WTC11 (cell line): ENCODE measurements at regions not wholly inside any gene's neighbourhood (a gene's known extent, or its start where the extent isn't known, plus 50 kb on each side); places are given as distances from the start of the nearest gene placed in this dataset.
A peak's percentile ranks its signal among the peaks of the same experiment; 100 is the strongest.

Experiments used
- ATAC-seq: fragments of 200-7000 bp; cut with Tn5 transposase; 2 replicates; pipeline ENCODE4 v1.10.0; 2021; ENCODE audit warnings: mild to moderate bottlenecking, moderate library complexity
- CTCF ChIA-PET: fragments of 300-600 bp; sonication (Branson Sonifier 250); formaldehyde crosslinking; loops from one replicate; lab custom pipeline; 2021; ENCODE audit warnings: antibody characterized with exemption; lab: Charles Lee
- POLR2A ChIA-PET: fragments of 350-600 bp; sonication (Branson Sonifier 250); formaldehyde crosslinking; loops from one replicate; lab custom pipeline; 2021; ENCODE audit warnings: antibody characterized with exemption; lab: Charles Lee
- DNase-seq: peaks from one replicate; pipeline ENCODE4 v3.0.0; 2021; ENCODE audit warnings: low spot score
- H3K27ac Mint-ChIP-seq: 2 replicates; pipeline ENCODE4 v1.8.0; 2021; ENCODE audit warnings: mixed read lengths
- H3K27me3 Mint-ChIP-seq: 2 replicates; pipeline ENCODE4 v1.8.0; 2021; ENCODE audit warnings: low read depth, mild to moderate bottlenecking, moderate library complexity, mixed read lengths
- H3K36me3 Mint-ChIP-seq: 2 replicates; pipeline ENCODE4 v1.8.0; 2021; ENCODE audit warnings: mixed read lengths
- H3K4me1 Mint-ChIP-seq: 2 replicates; pipeline ENCODE4 v1.8.0; 2022; ENCODE audit warnings: mixed read lengths
- H3K4me3 Mint-ChIP-seq: 2 replicates; pipeline ENCODE4 v1.8.0; 2021; ENCODE audit warnings: mild to moderate bottlenecking, moderate library complexity, mixed read lengths
- H3K9me3 Mint-ChIP-seq: 2 replicates; pipeline ENCODE4 v1.8.0; 2021; ENCODE audit warnings: mixed read lengths
- ATF2 ChIP-seq: sonication (generic); formaldehyde crosslinking; IDR thresholded peaks from 2 replicates; pipeline ENCODE4 v1.8.1; 2022; ENCODE audit warnings: low read depth, missing genetic modification reagents, borderline replicate concordance
- CREB1 ChIP-seq: sonication (generic); formaldehyde crosslinking; IDR thresholded peaks from 2 replicates; pipeline ENCODE4 v1.8.0; 2023; ENCODE audit warnings: mild to moderate bottlenecking, missing genetic modification reagents
- E2F5 ChIP-seq: sonication (generic); formaldehyde crosslinking; IDR thresholded peaks from 2 replicates; pipeline ENCODE4 v1.8.1; 2022; ENCODE audit warnings: mild to moderate bottlenecking, moderate library complexity, missing genetic modification reagents
- ESRRA ChIP-seq: sonication (generic); formaldehyde crosslinking; IDR thresholded peaks from 2 replicates; pipeline ENCODE4 v1.8.1; 2022; ENCODE audit warnings: mild to moderate bottlenecking, missing genetic modification reagents, borderline replicate concordance
- GABPB1 ChIP-seq: sonication (generic); formaldehyde crosslinking; IDR thresholded peaks from 2 replicates; pipeline ENCODE4 v1.8.1; 2023; ENCODE audit warnings: mild to moderate bottlenecking, missing genetic modification reagents
- NFE2L1 ChIP-seq: sonication (generic); formaldehyde crosslinking; IDR thresholded peaks from 2 replicates; pipeline ENCODE4 v1.8.1; 2023; ENCODE audit warnings: missing genetic modification reagents
- PRDM15 ChIP-seq: sonication (generic); formaldehyde crosslinking; IDR thresholded peaks from 2 replicates; pipeline ENCODE4 v1.8.0; 2022; ENCODE audit warnings: missing genetic modification reagents
- SMAD4 ChIP-seq: sonication (generic); formaldehyde crosslinking; IDR thresholded peaks from 2 replicates; pipeline ENCODE4 v1.8.0; 2022; ENCODE audit warnings: mild to moderate bottlenecking, missing genetic modification reagents
- TEAD4 ChIP-seq: sonication (generic); formaldehyde crosslinking; IDR thresholded peaks from 2 replicates; pipeline ENCODE4 v1.8.0; 2022; ENCODE audit warnings: mild to moderate bottlenecking, missing genetic modification reagents
- ZNF219 ChIP-seq: sonication (generic); formaldehyde crosslinking; IDR thresholded peaks from 2 replicates; pipeline ENCODE4 v1.8.0; 2023; ENCODE audit warnings: missing genetic modification reagents, mild to moderate bottlenecking, borderline replicate concordance
- ZNF317 ChIP-seq: sonication (generic); formaldehyde crosslinking; IDR thresholded peaks from 2 replicates; pipeline ENCODE4 v1.8.1; 2023; ENCODE audit warnings: low read depth, mild to moderate bottlenecking, moderate library complexity, missing genetic modification reagents, borderline replicate concordance
- ZNF416 ChIP-seq: fragments of 250-450 bp; sonication (Bioruptor Pico); IDR thresholded peaks from 2 replicates; pipeline ENCODE4 v1.9.0; 2021; ENCODE audit warnings: mild to moderate bottlenecking, inconsistent platforms
- ZNF423 ChIP-seq: fragments of 250-450 bp; sonication (Bioruptor Pico); IDR thresholded peaks from 2 replicates; pipeline ENCODE4 v2.1.2; 2022; ENCODE audit warnings: mild to moderate bottlenecking, moderate library complexity
- ZNF671 ChIP-seq: fragments of 250-450 bp; sonication (Bioruptor Pico); IDR thresholded peaks from 2 replicates; pipeline ENCODE4 v1.8.0; 2021; ENCODE audit warnings: mild to moderate bottlenecking
- TF ChIP-seq, protein P1 (sequence below): sonication (generic); formaldehyde crosslinking; IDR thresholded peaks from 2 replicates; pipeline ENCODE4 v1.8.1; 2023; ENCODE audit warnings: mild to moderate bottlenecking, missing genetic modification reagents
- TF ChIP-seq, protein P2 (sequence below): sonication (generic); formaldehyde crosslinking; IDR thresholded peaks from 2 replicates; pipeline ENCODE4 v1.8.0; 2023; ENCODE audit warnings: missing genetic modification reagents, mild to moderate bottlenecking, borderline replicate concordance
- TF ChIP-seq, protein P3 (sequence below): sonication (generic); formaldehyde crosslinking; conservative IDR thresholded peaks from 2 replicates; pipeline ENCODE4 v1.8.1; 2022; ENCODE audit warnings: mild to moderate bottlenecking, missing genetic modification reagents

- no peak overlapping the region for H3K4me3 Mint-ChIP-seq
- no peak overlapping the region; the same call in 1 of the 2 replicates for H3K27ac Mint-ChIP-seq
- CTCF ChIA-PET: interaction anchor here (1.6 kb wide), 1 partner anchor 43 kb away, joined by 8 read pairs; no protein-coding TSS in a partner anchor
- DNase-seq (no peak), ATAC-seq (no peak)
- no peaks in the 10 kb centered on the region for H3K36me3 Mint-ChIP-seq
- no peaks in the 10 kb centered on the region for H3K9me3 Mint-ChIP-seq
- H3K4me1 Mint-ChIP-seq: peaks cover 19% of the 10 kb centered on the region
- no peak for TF ChIP-seq ZNF671 (CRISPR knock-in tag)
- TF ChIP-seq SMAD4 (CRISPR knock-in tag): no peak
- TF ChIP-seq, protein P1, sequence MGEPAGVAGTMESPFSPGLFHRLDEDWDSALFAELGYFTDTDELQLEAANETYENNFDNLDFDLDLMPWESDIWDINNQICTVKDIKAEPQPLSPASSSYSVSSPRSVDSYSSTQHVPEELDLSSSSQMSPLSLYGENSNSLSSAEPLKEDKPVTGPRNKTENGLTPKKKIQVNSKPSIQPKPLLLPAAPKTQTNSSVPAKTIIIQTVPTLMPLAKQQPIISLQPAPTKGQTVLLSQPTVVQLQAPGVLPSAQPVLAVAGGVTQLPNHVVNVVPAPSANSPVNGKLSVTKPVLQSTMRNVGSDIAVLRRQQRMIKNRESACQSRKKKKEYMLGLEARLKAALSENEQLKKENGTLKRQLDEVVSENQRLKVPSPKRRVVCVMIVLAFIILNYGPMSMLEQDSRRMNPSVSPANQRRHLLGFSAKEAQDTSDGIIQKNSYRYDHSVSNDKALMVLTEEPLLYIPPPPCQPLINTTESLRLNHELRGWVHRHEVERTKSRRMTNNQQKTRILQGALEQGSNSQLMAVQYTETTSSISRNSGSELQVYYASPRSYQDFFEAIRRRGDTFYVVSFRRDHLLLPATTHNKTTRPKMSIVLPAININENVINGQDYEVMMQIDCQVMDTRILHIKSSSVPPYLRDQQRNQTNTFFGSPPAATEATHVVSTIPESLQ (CRISPR knock-in tag): no peak
- no peaks in the 10 kb centered on the region for H3K27me3 Mint-ChIP-seq
- POLR2A ChIA-PET: no interaction called here
These were observed 157.7 kb downstream of the SLC15A5 start for GRCh38 chr12:16119618-16120415.

GRCh38 chr12:16118586-16118985 is 158.9 kb downstream of the SLC15A5 start:
- ATAC-seq (peak; percentile 83), DNase-seq (peak; percentile 12)
- H3K27me3 Mint-ChIP-seq: no peaks in the 10 kb centered on the region
- H3K4me3 Mint-ChIP-seq: no peak overlapping the region
- POLR2A ChIA-PET: no interaction called here
- CTCF ChIA-PET: interaction anchor here (0.8 kb wide), 1 partner anchor 42 kb away, joined by 3 read pairs; no protein-coding TSS in a partner anchor
- TF ChIP-seq TEAD4: no peak
- no peak for TF ChIP-seq E2F5
- TF ChIP-seq NFE2L1 (CRISPR knock-in tag): no peak
- TF ChIP-seq ESRRA (CRISPR knock-in tag): no peak
- TF ChIP-seq, protein P2, sequence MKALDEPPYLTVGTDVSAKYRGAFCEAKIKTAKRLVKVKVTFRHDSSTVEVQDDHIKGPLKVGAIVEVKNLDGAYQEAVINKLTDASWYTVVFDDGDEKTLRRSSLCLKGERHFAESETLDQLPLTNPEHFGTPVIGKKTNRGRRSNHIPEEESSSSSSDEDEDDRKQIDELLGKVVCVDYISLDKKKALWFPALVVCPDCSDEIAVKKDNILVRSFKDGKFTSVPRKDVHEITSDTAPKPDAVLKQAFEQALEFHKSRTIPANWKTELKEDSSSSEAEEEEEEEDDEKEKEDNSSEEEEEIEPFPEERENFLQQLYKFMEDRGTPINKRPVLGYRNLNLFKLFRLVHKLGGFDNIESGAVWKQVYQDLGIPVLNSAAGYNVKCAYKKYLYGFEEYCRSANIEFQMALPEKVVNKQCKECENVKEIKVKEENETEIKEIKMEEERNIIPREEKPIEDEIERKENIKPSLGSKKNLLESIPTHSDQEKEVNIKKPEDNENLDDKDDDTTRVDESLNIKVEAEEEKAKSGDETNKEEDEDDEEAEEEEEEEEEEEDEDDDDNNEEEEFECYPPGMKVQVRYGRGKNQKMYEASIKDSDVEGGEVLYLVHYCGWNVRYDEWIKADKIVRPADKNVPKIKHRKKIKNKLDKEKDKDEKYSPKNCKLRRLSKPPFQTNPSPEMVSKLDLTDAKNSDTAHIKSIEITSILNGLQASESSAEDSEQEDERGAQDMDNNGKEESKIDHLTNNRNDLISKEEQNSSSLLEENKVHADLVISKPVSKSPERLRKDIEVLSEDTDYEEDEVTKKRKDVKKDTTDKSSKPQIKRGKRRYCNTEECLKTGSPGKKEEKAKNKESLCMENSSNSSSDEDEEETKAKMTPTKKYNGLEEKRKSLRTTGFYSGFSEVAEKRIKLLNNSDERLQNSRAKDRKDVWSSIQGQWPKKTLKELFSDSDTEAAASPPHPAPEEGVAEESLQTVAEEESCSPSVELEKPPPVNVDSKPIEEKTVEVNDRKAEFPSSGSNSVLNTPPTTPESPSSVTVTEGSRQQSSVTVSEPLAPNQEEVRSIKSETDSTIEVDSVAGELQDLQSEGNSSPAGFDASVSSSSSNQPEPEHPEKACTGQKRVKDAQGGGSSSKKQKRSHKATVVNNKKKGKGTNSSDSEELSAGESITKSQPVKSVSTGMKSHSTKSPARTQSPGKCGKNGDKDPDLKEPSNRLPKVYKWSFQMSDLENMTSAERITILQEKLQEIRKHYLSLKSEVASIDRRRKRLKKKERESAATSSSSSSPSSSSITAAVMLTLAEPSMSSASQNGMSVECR: no peak
- TF ChIP-seq PRDM15 (CRISPR knock-in tag): no peak
- no peak for TF ChIP-seq CREB1 (CRISPR knock-in tag)
- TF ChIP-seq, protein P3, sequence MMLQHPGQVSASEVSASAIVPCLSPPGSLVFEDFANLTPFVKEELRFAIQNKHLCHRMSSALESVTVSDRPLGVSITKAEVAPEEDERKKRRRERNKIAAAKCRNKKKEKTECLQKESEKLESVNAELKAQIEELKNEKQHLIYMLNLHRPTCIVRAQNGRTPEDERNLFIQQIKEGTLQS: no peak
- TF ChIP-seq ZNF416 (CRISPR knock-in tag): no peak
- TF ChIP-seq, protein P1 (CRISPR knock-in tag): no peak
- no peak for TF ChIP-seq ATF2 (CRISPR knock-in tag)
- TF ChIP-seq ZNF423 (CRISPR knock-in tag): no peak
- TF ChIP-seq ZNF317 (CRISPR knock-in tag): no peak
- TF ChIP-seq ZNF219 (CRISPR knock-in tag): no peak
- no peak for TF ChIP-seq GABPB1 (CRISPR knock-in tag)
- H3K27ac Mint-ChIP-seq: peak overlapping the region; percentile 87
- no peaks in the 10 kb centered on the region for H3K9me3 Mint-ChIP-seq
- peaks cover 26% of the 10 kb centered on the region for H3K4me1 Mint-ChIP-seq
- no peaks in the 10 kb centered on the region for H3K36me3 Mint-ChIP-seq
